ENCODE measurements at regions not wholly inside any gene's neighbourhood (a gene's known extent, or its start where the extent isn't known, plus 50 kb on each side); places are given as distances from the start of the nearest gene placed in this dataset.

- TF ChIP-seq CTCF (IDR thresholded peaks at IDR 0.05; ENCODE audit: low read depth, low read length, poor library complexity, severe bottlenecking) (no peak), EZH2phosphoT487 (IDR thresholded peaks at IDR 0.05; ENCODE audit: borderline replicate concordance, low read length) (no peak)
Measured at GRCh38 chr2:9708683-9709538, 78.1 kb upstream of the YWHAQ start.

Data from DOHH2 (cell line).